ENCODE measurements at regions not wholly inside any gene's neighbourhood (a gene's known extent, or its start where the extent isn't known, plus 50 kb on each side); places are given as distances from the start of the nearest gene placed in this dataset.

DNA sequence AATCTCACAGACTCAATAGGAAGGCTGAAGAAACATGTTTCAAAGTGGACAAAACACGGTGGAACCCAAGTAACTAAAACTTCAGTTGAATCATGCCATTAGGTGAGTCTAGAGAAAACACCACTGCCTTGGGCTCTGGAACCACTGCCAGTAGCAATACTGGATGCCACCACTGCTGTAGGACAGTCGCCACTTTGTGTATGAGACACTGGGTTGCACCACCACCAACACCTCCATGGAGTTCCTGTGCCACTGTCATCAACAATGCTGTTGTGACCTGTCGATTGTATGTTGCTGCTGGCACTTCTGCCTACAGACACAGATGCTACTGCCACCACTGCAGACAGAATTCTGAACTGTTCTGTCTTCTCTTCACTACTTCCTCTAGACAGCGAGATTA, 686.7 kb downstream of the METTL4 start:
- H3K4me3 ChIP-seq (ENCODE audit: low read length in 2 of 2) = no peak overlapping the region
- no peak for DNase-seq (ENCODE audit: low read depth in 6 of 9, low spot score in 9 of 9)
- no peaks in the 10 kb centered on the region for H3K36me3 ChIP-seq (ENCODE audit: control insufficient read depth in 2 of 2, insufficient read depth in 2 of 2, low read length in 1 of 2)
- 97% methylated on average over 4 of the region's 4 CpGs for WGBS
- H3K27ac ChIP-seq (ENCODE audit: low read depth in 1 of 2, low read length in 1 of 2) = no peak overlapping the region
- H3K9me3 ChIP-seq (ENCODE audit: control insufficient read depth in 2 of 2, insufficient read depth in 1 of 2, low read length in 1 of 2) = no peaks in the 10 kb centered on the region
- no peaks in the 10 kb centered on the region for H3K27me3 ChIP-seq (ENCODE audit: control insufficient read depth in 2 of 2, insufficient read depth in 1 of 2, low read length in 1 of 2)
- no peaks in the 10 kb centered on the region for H3K4me1 ChIP-seq (ENCODE audit: control insufficient read depth in 2 of 2, insufficient read depth in 2 of 2, low read length in 2 of 2)

DNA sequence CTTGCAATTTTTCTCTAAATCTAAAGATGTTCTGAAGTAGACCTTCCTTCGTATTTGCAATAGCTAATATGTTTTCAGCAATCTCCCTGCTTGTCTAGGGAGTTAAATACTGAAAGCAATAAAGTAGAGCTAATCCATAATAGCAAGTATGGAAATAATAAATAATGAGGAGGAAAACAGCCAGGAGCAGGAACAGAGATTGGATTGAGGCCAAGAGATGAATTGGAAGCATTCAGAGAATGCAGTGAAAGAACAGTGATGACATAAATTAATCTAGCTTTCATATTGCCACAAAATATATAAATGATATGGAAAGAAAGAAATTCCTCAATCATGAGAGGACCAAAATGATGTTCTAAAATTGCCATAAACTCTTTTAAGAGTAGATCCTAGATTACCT, 679.7 kb downstream of the METTL4 start:
- DNase-seq (ENCODE audit: low read depth in 6 of 9, low spot score in 9 of 9) = no peak
- Histone ChIP-seq H3K4me3 (ENCODE audit: low read length in 2 of 2) (no peak overlapping the region), H3K9me3 (ENCODE audit: control insufficient read depth in 2 of 2, insufficient read depth in 1 of 2, low read length in 1 of 2) (no peaks in the 10 kb centered on the region), H3K4me1 (ENCODE audit: control insufficient read depth in 2 of 2, insufficient read depth in 2 of 2, low read length in 2 of 2) (no peaks in the 10 kb centered on the region), H3K27me3 (ENCODE audit: control insufficient read depth in 2 of 2, insufficient read depth in 1 of 2, low read length in 1 of 2) (no peaks in the 10 kb centered on the region), H3K27ac (ENCODE audit: low read depth in 1 of 2, low read length in 1 of 2) (no peak overlapping the region), H3K36me3 (ENCODE audit: control insufficient read depth in 2 of 2, insufficient read depth in 2 of 2, low read length in 1 of 2) (no peaks in the 10 kb centered on the region)
- 90% methylated on average over 1 of the region's 1 CpG for WGBS

DNA sequence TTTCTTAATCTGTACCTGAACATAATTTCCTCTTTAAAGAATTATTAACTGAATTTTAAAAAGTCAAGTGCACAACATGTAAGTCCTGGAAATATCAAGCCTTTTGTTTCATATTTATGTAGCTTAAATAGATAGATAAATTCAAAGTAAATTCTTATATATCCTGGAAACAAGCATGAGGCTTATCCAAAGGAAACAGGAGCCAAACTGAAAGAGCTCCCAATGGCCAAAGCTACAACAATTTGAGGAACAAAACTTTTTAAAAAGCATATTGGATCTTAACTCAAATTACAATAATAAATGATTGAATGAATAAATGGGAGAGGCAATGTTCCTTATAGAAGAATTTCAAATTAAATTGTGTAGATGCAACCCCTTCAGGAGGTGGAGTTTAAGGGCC, 679.1 kb downstream of the METTL4 start:
- no peaks in the 10 kb centered on the region for H3K36me3 ChIP-seq (ENCODE audit: control insufficient read depth in 2 of 2, insufficient read depth in 2 of 2, low read length in 1 of 2)
- H3K27me3 ChIP-seq (ENCODE audit: control insufficient read depth in 2 of 2, insufficient read depth in 1 of 2, low read length in 1 of 2) = no peaks in the 10 kb centered on the region
- H3K4me3 ChIP-seq (ENCODE audit: low read length in 2 of 2) = no peak overlapping the region
- no peak for DNase-seq (ENCODE audit: low read depth in 6 of 9, low spot score in 9 of 9)
- no peak overlapping the region for H3K27ac ChIP-seq (ENCODE audit: low read depth in 1 of 2, low read length in 1 of 2)
- H3K9me3 ChIP-seq (ENCODE audit: control insufficient read depth in 2 of 2, insufficient read depth in 1 of 2, low read length in 1 of 2) = no peaks in the 10 kb centered on the region
- H3K4me1 ChIP-seq (ENCODE audit: control insufficient read depth in 2 of 2, insufficient read depth in 2 of 2, low read length in 2 of 2) = no peaks in the 10 kb centered on the region

DNA sequence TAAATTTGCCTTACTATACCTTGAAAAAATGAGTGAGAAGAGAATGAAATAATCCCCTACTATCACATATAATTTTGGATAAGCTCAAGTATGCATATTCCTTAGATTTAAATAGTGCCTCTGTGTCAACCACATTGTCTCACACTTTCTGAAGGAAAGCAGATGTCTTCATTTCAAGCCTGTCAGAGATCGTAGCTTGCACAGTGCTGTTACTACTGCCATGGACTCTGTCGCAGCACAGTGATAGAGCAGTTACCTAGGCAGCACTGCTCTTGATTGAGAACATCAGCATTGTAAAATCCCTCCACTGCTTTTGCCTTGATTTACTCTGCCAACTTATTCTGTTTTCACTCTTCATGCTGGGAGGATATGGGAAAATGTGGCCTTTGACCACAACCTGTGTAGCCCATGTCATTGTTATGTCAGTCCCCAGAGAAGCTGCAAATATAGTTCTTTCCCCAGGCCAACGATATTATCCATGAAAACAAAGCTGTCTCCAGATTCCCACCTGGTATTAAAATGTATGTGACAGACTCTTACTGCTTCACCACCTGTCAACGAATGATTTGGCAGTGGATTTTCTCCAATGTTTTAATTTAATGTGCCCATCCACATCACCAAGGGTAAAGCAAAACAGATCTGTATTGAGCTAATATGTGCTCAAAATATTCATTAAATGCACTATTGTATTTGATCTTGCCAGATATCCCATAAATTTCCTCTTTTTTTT, 675.7 kb downstream of the METTL4 start:
- H3K27me3 ChIP-seq (ENCODE audit: control insufficient read depth in 2 of 2, insufficient read depth in 1 of 2, low read length in 1 of 2) = no peaks in the 10 kb centered on the region
- H3K9me3 ChIP-seq (ENCODE audit: control insufficient read depth in 2 of 2, insufficient read depth in 1 of 2, low read length in 1 of 2) = no peaks in the 10 kb centered on the region
- 87% methylated on average over 4 of the region's 4 CpGs for WGBS
- no peaks in the 10 kb centered on the region for H3K4me1 ChIP-seq (ENCODE audit: control insufficient read depth in 2 of 2, insufficient read depth in 2 of 2, low read length in 2 of 2)
- no peak overlapping the region for H3K27ac ChIP-seq (ENCODE audit: low read depth in 1 of 2, low read length in 1 of 2)
- DNase-seq (ENCODE audit: low read depth in 6 of 9, low spot score in 9 of 9) = no peak
- H3K36me3 ChIP-seq (ENCODE audit: control insufficient read depth in 2 of 2, insufficient read depth in 2 of 2, low read length in 1 of 2) = no peaks in the 10 kb centered on the region
- H3K4me3 ChIP-seq (ENCODE audit: low read length in 2 of 2) = no peak overlapping the region

- no peak for DNase-seq (ENCODE audit: low read depth in 6 of 9, low spot score in 9 of 9)
- no peaks in the 10 kb centered on the region for H3K27me3 ChIP-seq (ENCODE audit: control insufficient read depth in 2 of 2, insufficient read depth in 1 of 2, low read length in 1 of 2)
- no peak overlapping the region for H3K4me3 ChIP-seq (ENCODE audit: low read length in 2 of 2)
- 90% methylated on average over 1 of the region's 1 CpG for WGBS
- H3K27ac ChIP-seq (ENCODE audit: low read depth in 1 of 2, low read length in 1 of 2) = no peak overlapping the region
- no peaks in the 10 kb centered on the region for H3K4me1 ChIP-seq (ENCODE audit: control insufficient read depth in 2 of 2, insufficient read depth in 2 of 2, low read length in 2 of 2)
- H3K36me3 ChIP-seq (ENCODE audit: control insufficient read depth in 2 of 2, insufficient read depth in 2 of 2, low read length in 1 of 2) = no peaks in the 10 kb centered on the region
- H3K9me3 ChIP-seq (ENCODE audit: control insufficient read depth in 2 of 2, insufficient read depth in 1 of 2, low read length in 1 of 2) = no peaks in the 10 kb centered on the region
These were observed 664.9 kb downstream of the METTL4 start for GRCh38 chr18:1906421-1906820.

DNA sequence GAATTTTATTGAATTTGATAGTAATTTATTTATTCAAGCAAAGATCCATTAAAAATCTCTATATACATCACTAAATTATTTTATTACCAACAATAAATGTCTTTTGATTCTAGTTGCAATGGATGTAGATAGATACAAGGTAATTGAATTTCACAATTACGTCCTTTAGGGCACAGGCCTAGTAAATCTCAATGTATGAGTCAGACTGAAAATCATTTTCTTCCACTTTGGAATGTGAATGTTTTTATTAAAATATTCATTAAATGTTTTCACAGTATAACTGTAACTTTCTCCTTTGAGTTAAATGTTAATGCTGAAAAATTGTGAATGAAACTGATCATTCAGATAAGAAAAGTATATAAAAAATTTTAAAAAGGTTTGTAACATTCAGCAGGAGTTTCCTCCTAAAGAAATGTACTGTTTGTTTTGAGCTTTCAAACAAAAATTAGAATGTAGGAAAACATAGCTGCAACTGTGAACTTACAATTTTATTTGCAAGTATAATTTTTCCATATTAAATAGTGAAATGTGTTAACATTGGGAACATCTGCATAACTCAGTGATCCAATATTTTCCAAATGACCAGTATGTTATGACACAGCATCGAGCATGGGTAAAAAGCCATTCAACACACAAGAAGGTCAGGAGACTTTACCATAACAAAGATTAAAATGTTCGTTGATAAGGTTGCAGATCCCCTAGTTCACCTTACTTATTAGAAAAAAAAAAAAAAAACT, 663.7 kb downstream of the METTL4 start:
- Histone ChIP-seq H3K9me3 (ENCODE audit: control insufficient read depth in 2 of 2, insufficient read depth in 1 of 2, low read length in 1 of 2) (no peaks in the 10 kb centered on the region), H3K36me3 (ENCODE audit: control insufficient read depth in 2 of 2, insufficient read depth in 2 of 2, low read length in 1 of 2) (no peaks in the 10 kb centered on the region), H3K4me3 (ENCODE audit: low read length in 2 of 2) (no peak overlapping the region), H3K27ac (ENCODE audit: low read depth in 1 of 2, low read length in 1 of 2) (no peak overlapping the region), H3K4me1 (ENCODE audit: control insufficient read depth in 2 of 2, insufficient read depth in 2 of 2, low read length in 2 of 2) (no peaks in the 10 kb centered on the region), H3K27me3 (ENCODE audit: control insufficient read depth in 2 of 2, insufficient read depth in 1 of 2, low read length in 1 of 2) (no peaks in the 10 kb centered on the region)
- WGBS = 87% methylated on average over 3 of the region's 3 CpGs
- no peak for DNase-seq (ENCODE audit: low read depth in 6 of 9, low spot score in 9 of 9)

- Histone ChIP-seq H3K4me3 (ENCODE audit: low read length in 2 of 2) (no peak overlapping the region), H3K9me3 (ENCODE audit: control insufficient read depth in 2 of 2, insufficient read depth in 1 of 2, low read length in 1 of 2) (peaks cover 0 to 4% of the 10 kb centered on the region in 2 donors), H3K27me3 (ENCODE audit: control insufficient read depth in 2 of 2, insufficient read depth in 1 of 2, low read length in 1 of 2) (no peaks in the 10 kb centered on the region), H3K36me3 (ENCODE audit: control insufficient read depth in 2 of 2, insufficient read depth in 2 of 2, low read length in 1 of 2) (no peaks in the 10 kb centered on the region), H3K27ac (ENCODE audit: low read depth in 1 of 2, low read length in 1 of 2) (no peak overlapping the region), H3K4me1 (ENCODE audit: control insufficient read depth in 2 of 2, insufficient read depth in 2 of 2, low read length in 2 of 2) (no peaks in the 10 kb centered on the region)
- DNase-seq (ENCODE audit: low read depth in 6 of 9, low spot score in 9 of 9) = peak in 1 of 9 donors; percentile 12
These were observed 656.8 kb downstream of the METTL4 start for GRCh38 chr18:1914489-1914888.

DNA sequence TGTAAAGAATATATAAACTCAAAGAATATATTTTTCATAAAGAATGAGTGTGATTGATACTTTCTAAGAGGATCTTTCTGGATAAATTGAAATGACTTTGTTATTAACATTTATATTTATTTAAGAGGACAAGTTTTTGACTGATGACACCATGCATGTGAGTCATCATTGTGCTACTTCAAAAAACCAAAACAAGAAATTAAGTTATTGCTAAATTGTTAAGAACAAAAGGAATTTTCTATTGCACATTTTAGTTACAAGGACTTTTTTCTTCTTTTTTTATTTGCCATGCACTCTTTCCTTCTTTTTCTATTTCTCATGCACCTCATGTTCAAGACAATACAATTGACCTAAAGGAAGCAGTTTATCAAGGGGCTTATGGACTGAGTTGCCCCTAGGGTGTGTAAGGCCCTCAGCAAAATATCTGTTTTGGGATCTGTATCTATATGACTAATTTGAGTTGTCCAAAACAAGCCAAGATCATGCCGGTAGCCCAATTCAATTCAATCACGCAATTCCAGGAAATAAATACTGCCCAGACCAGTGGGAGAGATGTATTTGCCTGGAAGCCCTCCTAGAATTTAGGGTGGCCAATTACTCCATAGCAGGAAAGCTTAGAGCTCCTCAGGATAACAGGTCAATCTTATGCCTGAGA, 654.3 kb downstream of the METTL4 start:
- no peaks in the 10 kb centered on the region for H3K4me1 ChIP-seq (ENCODE audit: control insufficient read depth in 2 of 2, insufficient read depth in 2 of 2, low read length in 2 of 2)
- no peak overlapping the region for H3K4me3 ChIP-seq (ENCODE audit: low read length in 2 of 2)
- no peaks in the 10 kb centered on the region for H3K27me3 ChIP-seq (ENCODE audit: control insufficient read depth in 2 of 2, insufficient read depth in 1 of 2, low read length in 1 of 2)
- no peak overlapping the region for H3K27ac ChIP-seq (ENCODE audit: low read depth in 1 of 2, low read length in 1 of 2)
- DNase-seq (ENCODE audit: low read depth in 6 of 9, low spot score in 9 of 9) = no peak
- 97% methylated on average over 2 of the region's 2 CpGs for WGBS
- H3K9me3 ChIP-seq (ENCODE audit: control insufficient read depth in 2 of 2, insufficient read depth in 1 of 2, low read length in 1 of 2) = peaks cover 0 to 4% of the 10 kb centered on the region in 2 donors
- no peaks in the 10 kb centered on the region for H3K36me3 ChIP-seq (ENCODE audit: control insufficient read depth in 2 of 2, insufficient read depth in 2 of 2, low read length in 1 of 2)

DNA sequence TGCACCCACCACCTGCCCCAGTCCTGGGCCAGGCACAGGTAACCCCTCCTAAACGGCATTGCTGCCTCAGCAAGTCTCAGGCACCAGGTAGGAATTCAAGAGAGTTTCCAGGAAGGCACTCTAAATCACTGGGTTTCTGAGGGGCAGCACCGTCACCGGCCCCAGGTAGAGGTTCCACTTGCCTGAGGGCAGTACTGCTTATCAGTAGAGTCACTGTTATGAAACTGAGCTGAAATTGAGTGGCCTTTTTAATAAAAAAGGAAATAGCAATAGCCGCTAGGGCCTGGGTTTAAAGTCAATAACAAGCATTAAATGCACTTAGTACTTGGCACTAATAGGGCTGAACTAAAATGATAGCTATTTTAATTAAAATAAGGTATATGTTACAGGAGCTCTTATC, 653.7 kb downstream of the METTL4 start:
- Histone ChIP-seq H3K9me3 (ENCODE audit: control insufficient read depth in 2 of 2, insufficient read depth in 1 of 2, low read length in 1 of 2) (peaks cover 0 to 4% of the 10 kb centered on the region in 2 donors), H3K4me3 (ENCODE audit: low read length in 2 of 2) (no peak overlapping the region), H3K27ac (ENCODE audit: low read depth in 1 of 2, low read length in 1 of 2) (no peak overlapping the region), H3K4me1 (ENCODE audit: control insufficient read depth in 2 of 2, insufficient read depth in 2 of 2, low read length in 2 of 2) (no peaks in the 10 kb centered on the region), H3K27me3 (ENCODE audit: control insufficient read depth in 2 of 2, insufficient read depth in 1 of 2, low read length in 1 of 2) (no peaks in the 10 kb centered on the region), H3K36me3 (ENCODE audit: control insufficient read depth in 2 of 2, insufficient read depth in 2 of 2, low read length in 1 of 2) (no peaks in the 10 kb centered on the region)
- no peak for DNase-seq (ENCODE audit: low read depth in 6 of 9, low spot score in 9 of 9)
- WGBS = 96% methylated on average over 4 of the region's 4 CpGs
